Mesothelial cell of epicardium (in vitro differentiated cells): ENCODE measurements at regions not wholly inside any gene's neighbourhood (a gene's known extent, or its start where the extent isn't known, plus 50 kb on each side); places are given as distances from the start of the nearest gene placed in this dataset.

Source experiments
- DNase-seq, 2 experiments: peaks; one replicate each; pipeline ENCODE4 v3.0.0; 2021; ENCODE audit warnings: low spot score in 2 of 2; ENCODE audit not compliant: unreplicated experiment in 2 of 2
- H3K27ac Mint-ChIP-seq: 2 replicates; pipeline ENCODE4 v1.8.0; 2021; ENCODE audit warnings: mixed read lengths
- H3K27me3 Mint-ChIP-seq: 2 replicates; pipeline ENCODE4 v1.8.0; 2021; ENCODE audit warnings: low read depth, mixed read lengths
- H3K36me3 Mint-ChIP-seq: 2 replicates; pipeline ENCODE4 v1.8.0; 2021; ENCODE audit warnings: mixed read lengths
- H3K4me1 Mint-ChIP-seq: 2 replicates; pipeline ENCODE4 v1.8.0; 2021; ENCODE audit warnings: mixed read lengths
- H3K4me3 Mint-ChIP-seq: 2 replicates; pipeline ENCODE4 v1.8.0; 2021; ENCODE audit warnings: mild to moderate bottlenecking, moderate library complexity, mixed read lengths
- H3K9me3 Mint-ChIP-seq: 2 replicates; pipeline ENCODE4 v1.8.0; 2021; ENCODE audit warnings: mixed read lengths
- CTCF ChIP-seq: fragments of 200-600 bp; sonication (generic); IDR thresholded peaks from one replicate; pipeline ENCODE4 v1.5.0; 2021; ENCODE audit warnings: antibody characterized with exemption; ENCODE audit not compliant: unreplicated experiment

GRCh38 chr2:166572937-166573336, 78.9 kb upstream of the SCN7A start:
- Mint-ChIP-seq H3K4me1 (peaks cover 8% of the 10 kb centered on the region), H3K27ac (no peak overlapping the region), H3K9me3 (no peaks in the 10 kb centered on the region)

GRCh38 chr2:166568409-166568808, 74.4 kb upstream of the SCN7A start:
- no peak for DNase-seq
- Mint-ChIP-seq H3K27ac (no peak overlapping the region), H3K4me3 (no peak overlapping the region), H3K27me3 (no peaks in the 10 kb centered on the region), H3K4me1 (peaks cover 6% of the 10 kb centered on the region), H3K9me3 (no peaks in the 10 kb centered on the region), H3K36me3 (no peaks in the 10 kb centered on the region)
- no peak for TF ChIP-seq CTCF

More at GRCh38 chr2:166572937-166573336, 78.9 kb upstream of the SCN7A start:
- no peak for DNase-seq
- Mint-ChIP-seq H3K4me3 (no peak overlapping the region), H3K36me3 (no peaks in the 10 kb centered on the region), H3K27me3 (no peaks in the 10 kb centered on the region)
- TF ChIP-seq CTCF = no peak

GRCh38 chr2:166565501-166565900, 71.5 kb upstream of the SCN7A start:
- Mint-ChIP-seq H3K4me1 (peaks cover 4% of the 10 kb centered on the region), H3K27me3 (peaks cover 3% of the 10 kb centered on the region), H3K9me3 (no peaks in the 10 kb centered on the region), H3K27ac (no peak overlapping the region), H3K4me3 (no peak overlapping the region), H3K36me3 (no peaks in the 10 kb centered on the region)
- TF ChIP-seq CTCF = no peak
- DNase-seq = no peak

GRCh38 chr2:166563894-166564293, 69.8 kb upstream of the SCN7A start:
- Mint-ChIP-seq H3K27ac (no peak overlapping the region), H3K27me3 (peaks cover 3% of the 10 kb centered on the region), H3K36me3 (no peaks in the 10 kb centered on the region), H3K9me3 (no peaks in the 10 kb centered on the region), H3K4me3 (no peak overlapping the region), H3K4me1 (peaks cover 4% of the 10 kb centered on the region)
- no peak for DNase-seq
- TF ChIP-seq CTCF = no peak

GRCh38 chr2:166560022-166560421, 66.0 kb upstream of the SCN7A start:
- TF ChIP-seq CTCF = no peak
- no peak for DNase-seq
- H3K4me1 Mint-ChIP-seq = no peaks in the 10 kb centered on the region
- no peak overlapping the region for H3K4me3 Mint-ChIP-seq
- H3K9me3 Mint-ChIP-seq = no peaks in the 10 kb centered on the region
- H3K36me3 Mint-ChIP-seq = no peaks in the 10 kb centered on the region
- no peak overlapping the region for H3K27ac Mint-ChIP-seq
- peaks cover 3% of the 10 kb centered on the region for H3K27me3 Mint-ChIP-seq

GRCh38 chr2:166550923-166551322, 56.9 kb upstream of the SCN7A start:
- no peak for TF ChIP-seq CTCF
- Mint-ChIP-seq H3K9me3 (peaks cover 3% of the 10 kb centered on the region), H3K4me3 (no peak overlapping the region), H3K27me3 (peaks cover 2% of the 10 kb centered on the region), H3K27ac (no peak overlapping the region), H3K4me1 (no peaks in the 10 kb centered on the region), H3K36me3 (no peaks in the 10 kb centered on the region)
- DNase-seq = no peak
